ENCODE measurements at regions not wholly inside any gene's neighbourhood (a gene's known extent, or its start where the extent isn't known, plus 50 kb on each side); places are given as distances from the start of the nearest gene placed in this dataset.

DNA sequence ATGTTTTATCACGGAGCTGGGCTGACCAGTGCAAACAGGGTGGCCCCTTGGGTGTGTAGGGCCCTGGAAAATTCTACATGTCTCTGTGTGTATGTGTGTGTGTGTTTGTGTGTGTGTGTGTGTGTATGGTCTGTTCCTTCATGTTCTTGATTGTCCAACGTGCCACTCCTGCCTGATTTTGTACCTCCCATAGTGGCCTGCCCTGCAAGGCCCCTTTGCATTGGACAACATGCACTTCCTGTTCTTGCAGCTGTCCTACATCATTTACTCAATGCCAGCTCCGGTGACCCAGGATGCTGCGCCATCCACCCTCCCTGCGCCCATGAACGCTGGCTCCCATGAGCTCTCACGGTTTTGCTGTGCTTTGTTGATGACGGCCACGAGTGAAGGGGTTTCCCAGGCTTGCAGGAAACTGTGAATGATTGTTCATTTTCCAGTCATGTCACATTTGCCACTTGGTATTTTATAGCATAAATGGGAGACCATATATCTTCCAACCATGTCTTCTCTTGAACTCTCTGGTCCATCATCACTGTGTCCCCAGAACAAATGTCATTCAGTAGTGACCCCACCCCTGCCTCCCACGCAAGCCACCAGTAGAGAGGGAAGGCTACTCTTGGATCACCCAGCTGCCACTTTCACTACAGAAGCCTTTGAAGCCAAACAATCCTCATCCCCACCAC lies 69.7 kb upstream of the NCK2 start:
- TF ChIP-seq, protein P1, sequence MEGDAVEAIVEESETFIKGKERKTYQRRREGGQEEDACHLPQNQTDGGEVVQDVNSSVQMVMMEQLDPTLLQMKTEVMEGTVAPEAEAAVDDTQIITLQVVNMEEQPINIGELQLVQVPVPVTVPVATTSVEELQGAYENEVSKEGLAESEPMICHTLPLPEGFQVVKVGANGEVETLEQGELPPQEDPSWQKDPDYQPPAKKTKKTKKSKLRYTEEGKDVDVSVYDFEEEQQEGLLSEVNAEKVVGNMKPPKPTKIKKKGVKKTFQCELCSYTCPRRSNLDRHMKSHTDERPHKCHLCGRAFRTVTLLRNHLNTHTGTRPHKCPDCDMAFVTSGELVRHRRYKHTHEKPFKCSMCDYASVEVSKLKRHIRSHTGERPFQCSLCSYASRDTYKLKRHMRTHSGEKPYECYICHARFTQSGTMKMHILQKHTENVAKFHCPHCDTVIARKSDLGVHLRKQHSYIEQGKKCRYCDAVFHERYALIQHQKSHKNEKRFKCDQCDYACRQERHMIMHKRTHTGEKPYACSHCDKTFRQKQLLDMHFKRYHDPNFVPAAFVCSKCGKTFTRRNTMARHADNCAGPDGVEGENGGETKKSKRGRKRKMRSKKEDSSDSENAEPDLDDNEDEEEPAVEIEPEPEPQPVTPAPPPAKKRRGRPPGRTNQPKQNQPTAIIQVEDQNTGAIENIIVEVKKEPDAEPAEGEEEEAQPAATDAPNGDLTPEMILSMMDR (IDR thresholded peaks at IDR 0.05; ENCODE audit: borderline replicate concordance, extremely low read depth, low read length, poor library complexity, severe bottlenecking): no peak
- TF ChIP-seq EZH2 (IDR thresholded peaks at IDR 0.05; ENCODE audit: borderline replicate concordance, low read depth, low read length, severe bottlenecking): no peak
- no peak for ATAC-seq (ENCODE audit: insufficient read depth, low read depth)
- Histone ChIP-seq H3K4me3 (ENCODE audit: low read depth in 1 of 2, low read length in 2 of 2) (no peak overlapping the region), H4K20me1 (ENCODE audit: insufficient read depth, low read length) (no peaks in the 10 kb centered on the region), H3K9me3 (ENCODE audit: insufficient read depth, low read length, severe bottlenecking) (no peaks in the 10 kb centered on the region), H3K36me3 (ENCODE audit: insufficient read depth, low read length) (no peaks in the 10 kb centered on the region), H3K79me2 (ENCODE audit: insufficient read depth, low read length) (no peaks in the 10 kb centered on the region), H3K27ac (ENCODE audit: low read length) (no peak overlapping the region), H3K4me1 (ENCODE audit: insufficient read depth, low read length) (no peaks in the 10 kb centered on the region), H3K27me3 (ENCODE audit: insufficient read depth, low read length, poor library complexity) (no peaks in the 10 kb centered on the region), H3K9ac (ENCODE audit: low read depth, low read length) (no peak overlapping the region), H2AFZ (ENCODE audit: low read depth, low read length) (no peak overlapping the region), H3K4me2 (ENCODE audit: insufficient read depth, low read length) (no peak overlapping the region)
- no peak for DNase-seq

DNA sequence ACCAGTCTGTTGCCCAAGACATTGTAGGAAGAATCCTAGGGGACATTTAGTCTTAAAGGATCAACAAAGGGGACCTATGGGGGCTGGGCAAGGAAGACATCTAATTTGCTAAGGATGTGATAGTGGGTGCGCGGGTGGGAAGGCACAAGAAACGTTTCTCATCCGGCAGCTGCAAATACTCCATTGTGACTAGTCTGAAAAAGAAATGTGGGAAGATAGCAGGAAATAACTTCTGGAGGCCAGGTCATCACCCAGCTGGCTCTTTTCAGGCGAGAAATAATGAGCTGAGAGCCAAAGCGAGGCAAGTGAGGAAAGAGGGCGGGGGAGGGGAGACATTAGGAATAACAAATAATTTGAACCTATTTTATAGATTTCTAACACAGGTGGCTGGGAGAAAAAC lies 70.3 kb upstream of the NCK2 start:
- no peak overlapping the region for H3K4me3 ChIP-seq (ENCODE audit: low read depth in 1 of 2, low read length in 2 of 2)
- DNase-seq: no peak
- no peak overlapping the region for H3K9ac ChIP-seq (ENCODE audit: low read depth, low read length)
- no peaks in the 10 kb centered on the region for H4K20me1 ChIP-seq (ENCODE audit: insufficient read depth, low read length)
- no peaks in the 10 kb centered on the region for H3K27me3 ChIP-seq (ENCODE audit: insufficient read depth, low read length, poor library complexity)
- H3K4me1 ChIP-seq (ENCODE audit: insufficient read depth, low read length): no peaks in the 10 kb centered on the region
- no peaks in the 10 kb centered on the region for H3K79me2 ChIP-seq (ENCODE audit: insufficient read depth, low read length)
- no peak for ATAC-seq (ENCODE audit: insufficient read depth, low read depth)
- TF ChIP-seq EZH2 (IDR thresholded peaks at IDR 0.05; ENCODE audit: borderline replicate concordance, low read depth, low read length, severe bottlenecking): no peak
- TF ChIP-seq, protein P1 (IDR thresholded peaks at IDR 0.05; ENCODE audit: borderline replicate concordance, extremely low read depth, low read length, poor library complexity, severe bottlenecking): no peak
- no peak overlapping the region for H3K4me2 ChIP-seq (ENCODE audit: insufficient read depth, low read length)
- H3K36me3 ChIP-seq (ENCODE audit: insufficient read depth, low read length): no peaks in the 10 kb centered on the region
- no peak overlapping the region for H2AFZ ChIP-seq (ENCODE audit: low read depth, low read length)
- no peak overlapping the region for H3K27ac ChIP-seq (ENCODE audit: low read length)
- no peaks in the 10 kb centered on the region for H3K9me3 ChIP-seq (ENCODE audit: insufficient read depth, low read length, severe bottlenecking)

DNA sequence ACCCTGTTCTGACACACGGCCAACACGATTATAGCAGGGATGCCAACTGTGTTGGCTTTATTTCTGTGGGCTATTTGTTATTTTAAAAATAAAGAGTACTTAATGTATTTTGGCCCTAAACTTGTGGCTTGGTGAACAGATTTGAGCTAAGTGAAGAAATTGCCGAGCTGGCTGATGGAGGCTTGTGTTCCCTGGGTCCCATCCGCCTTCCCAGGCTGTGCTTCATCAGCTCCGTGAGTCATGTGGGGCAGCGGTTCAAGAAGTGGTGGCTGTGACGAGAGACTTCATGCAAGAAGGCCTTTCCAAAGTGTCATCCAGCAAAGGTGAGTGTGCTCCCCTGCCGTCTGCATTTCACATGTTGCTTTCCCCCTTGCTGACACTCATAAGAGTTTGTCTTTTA lies 73.6 kb upstream of the NCK2 start:
- H3K79me2 ChIP-seq (ENCODE audit: insufficient read depth, low read length): no peaks in the 10 kb centered on the region
- no peak for ATAC-seq (ENCODE audit: insufficient read depth, low read depth)
- H3K4me2 ChIP-seq (ENCODE audit: insufficient read depth, low read length): no peak overlapping the region
- no peaks in the 10 kb centered on the region for H3K4me1 ChIP-seq (ENCODE audit: insufficient read depth, low read length)
- no peak overlapping the region for H3K9ac ChIP-seq (ENCODE audit: low read depth, low read length)
- no peak overlapping the region for H3K27ac ChIP-seq (ENCODE audit: low read length)
- H3K4me3 ChIP-seq (ENCODE audit: low read depth in 1 of 2, low read length in 2 of 2): no peak overlapping the region
- no peak overlapping the region for H2AFZ ChIP-seq (ENCODE audit: low read depth, low read length)
- no peaks in the 10 kb centered on the region for H3K36me3 ChIP-seq (ENCODE audit: insufficient read depth, low read length)
- TF ChIP-seq, protein P1 (IDR thresholded peaks at IDR 0.05; ENCODE audit: borderline replicate concordance, extremely low read depth, low read length, poor library complexity, severe bottlenecking): no peak
- H4K20me1 ChIP-seq (ENCODE audit: insufficient read depth, low read length): no peaks in the 10 kb centered on the region
- peaks cover 14% of the 10 kb centered on the region for H3K9me3 ChIP-seq (ENCODE audit: insufficient read depth, low read length, severe bottlenecking)
- no peaks in the 10 kb centered on the region for H3K27me3 ChIP-seq (ENCODE audit: insufficient read depth, low read length, poor library complexity)
- DNase-seq: no peak
